GM12872 (cell line): ENCODE measurements at regions not wholly inside any gene's neighbourhood (a gene's known extent, or its start where the extent isn't known, plus 50 kb on each side); places are given as distances from the start of the nearest gene placed in this dataset.

Experiments
- CTCF ChIP-seq: IDR thresholded peaks from 3 replicates; pipeline ENCODE4 v1.5.1; 2011; ENCODE audit warnings: low read depth, mild to moderate bottlenecking, low read length, moderate library complexity; ENCODE audit not compliant: insufficient read depth

- no peak for TF ChIP-seq CTCF
Observed at GRCh38 chr15:35771746-35772442, 225.9 kb upstream of the DPH6 start.

- TF ChIP-seq CTCF, result no peak
Observed at GRCh38 chr15:35774653-35775052, 228.7 kb upstream of the DPH6 start.

GRCh38 chr15:35775471-35775870 lies 229.5 kb upstream of the DPH6 start:
- no peak for TF ChIP-seq CTCF

GRCh38 chr15:35777061-35777460 lies 231.1 kb upstream of the DPH6 start:
- TF ChIP-seq CTCF, result no peak

GRCh38 chr15:35783203-35783602 lies 237.2 kb upstream of the DPH6 start:
- no peak for TF ChIP-seq CTCF

GRCh38 chr15:35784745-35785144 lies 238.8 kb upstream of the DPH6 start:
- no peak for TF ChIP-seq CTCF

- no peak for TF ChIP-seq CTCF
Observed at GRCh38 chr15:35810007-35810406, 264.0 kb upstream of the DPH6 start.
